ENCODE measurements at regions not wholly inside any gene's neighbourhood (a gene's known extent, or its start where the extent isn't known, plus 50 kb on each side); places are given as distances from the start of the nearest gene placed in this dataset.

- TF ChIP-seq CTCF (optimal IDR thresholded peaks at IDR 0.05 in 1 of 3, IDR thresholded peaks at IDR 0.05 in 1 of 3, conservative IDR thresholded peaks at IDR 0.05 in 1 of 3; ENCODE audit: extremely low read depth in 1 of 3, insufficient read depth in 2 of 3, low read length in 3 of 3) = no peak
- TF ChIP-seq EZH2 (IDR thresholded peaks at IDR 0.05; ENCODE audit: low read length) = no peak
Measured at GRCh38 chr1:204773246-204773645, 87.7 kb upstream of the LRRN2 start.

All from keratinocyte (primary cell).